Activated naive CD4-positive, alpha-beta T cell treated with anti-CD3 and anti-CD28 coated beads, Interleukin-2, amount 50 U/mL, for 16 hours (primary cell): ENCODE measurements at regions not wholly inside any gene's neighbourhood (a gene's known extent, or its start where the extent isn't known, plus 50 kb on each side); places are given as distances from the start of the nearest gene placed in this dataset.

Experiments used
- DNase-seq: peaks from one replicate; pipeline ENCODE4 v3.0.0-alpha.2; 2020

DNA sequence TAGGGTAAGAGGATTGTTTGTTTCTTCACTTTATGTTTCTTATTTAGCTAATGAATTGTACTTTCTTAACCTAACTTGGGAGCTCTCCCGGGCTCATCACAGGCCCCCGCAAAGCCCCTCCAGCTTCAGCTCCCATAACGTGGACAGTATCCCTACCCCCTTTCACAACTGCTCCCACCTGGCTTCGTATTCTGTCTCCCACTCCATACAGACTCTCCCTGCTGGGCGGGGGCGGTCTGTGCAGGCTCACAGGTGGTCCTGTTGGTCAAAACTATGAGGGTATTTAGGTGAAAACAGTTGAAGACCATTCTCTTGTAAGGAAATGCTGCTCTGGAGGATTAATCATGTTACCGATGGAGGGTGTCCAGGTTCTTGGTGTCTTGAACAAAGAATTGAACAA lies 805.3 kb downstream of the SEMA5A start:
- no peak for DNase-seq

DNA sequence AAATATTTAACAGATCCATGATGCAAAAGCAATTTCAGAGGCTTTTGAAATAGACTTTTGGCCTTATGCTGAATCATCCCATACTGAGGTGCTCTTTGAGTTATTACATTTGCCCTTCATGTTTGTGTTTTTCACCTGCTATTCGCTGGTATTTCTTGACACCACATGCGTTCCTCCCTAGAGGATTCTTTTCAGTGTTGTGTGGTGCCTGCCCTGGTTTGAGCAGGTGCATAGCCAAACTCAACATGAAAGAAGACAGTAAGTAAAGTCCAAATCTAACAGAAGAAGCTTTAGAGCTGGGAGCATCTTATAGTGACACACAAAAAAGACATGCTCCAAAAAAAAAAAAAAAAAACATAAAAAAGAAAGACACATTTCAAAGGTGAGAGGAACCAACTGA lies 796.3 kb downstream of the SEMA5A start:
- DNase-seq = no peak

DNA sequence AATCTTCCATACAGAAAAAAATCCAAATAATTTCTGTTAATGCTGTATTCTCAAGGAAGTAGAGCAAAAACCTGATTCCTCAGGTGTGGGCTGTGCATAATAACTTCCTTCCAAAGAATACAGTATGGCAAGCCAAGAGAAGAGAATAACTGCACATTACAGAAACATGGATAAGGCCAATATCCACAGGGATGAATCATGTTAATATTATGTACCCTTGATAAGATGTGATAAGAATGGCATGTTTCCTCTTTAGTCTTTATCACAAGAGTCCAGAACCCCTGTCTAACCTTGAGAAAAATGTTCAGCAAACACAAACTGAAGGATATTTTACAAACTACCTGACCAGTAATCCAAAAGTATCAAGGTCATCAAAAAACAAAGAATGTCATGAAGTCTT lies 795.8 kb downstream of the SEMA5A start:
- no peak for DNase-seq

DNA sequence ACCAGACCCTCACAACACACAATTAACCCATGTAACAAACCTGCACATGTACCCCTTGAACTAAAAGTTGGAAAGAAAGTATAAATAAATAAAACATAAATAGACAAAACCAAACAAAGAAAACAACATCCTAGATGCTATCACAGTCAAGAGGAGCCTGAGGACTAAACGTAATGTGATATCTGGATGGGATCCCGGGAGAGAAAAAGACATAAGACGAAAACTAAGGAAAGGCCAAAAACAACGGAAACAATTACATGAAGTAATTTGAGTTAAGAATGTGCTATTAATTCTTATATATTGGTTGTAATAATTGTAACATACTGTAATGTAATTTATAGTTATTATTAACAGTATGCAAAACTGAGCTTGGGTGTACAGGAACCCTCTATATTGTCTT lies 793.9 kb downstream of the SEMA5A start:
- DNase-seq = no peak

DNA sequence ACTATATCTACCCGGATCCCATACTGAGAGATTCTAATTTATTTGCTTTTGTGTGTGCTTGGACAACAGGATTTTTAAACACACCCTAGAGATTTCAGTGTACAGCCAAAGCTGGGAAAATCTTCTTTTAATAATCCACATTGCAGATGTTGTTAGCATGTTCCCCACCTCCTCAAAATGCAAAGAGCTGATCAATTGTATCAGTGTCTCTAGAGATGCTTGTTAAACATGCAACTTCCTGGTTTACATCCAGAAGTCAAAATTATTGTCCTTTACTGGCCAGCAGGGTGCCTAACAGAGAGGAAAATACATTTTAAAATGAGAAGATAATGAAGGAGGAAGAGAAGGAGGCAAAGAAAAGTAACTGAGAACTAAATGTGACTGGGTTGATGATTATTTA lies 793.3 kb downstream of the SEMA5A start:
- DNase-seq = no peak

DNA sequence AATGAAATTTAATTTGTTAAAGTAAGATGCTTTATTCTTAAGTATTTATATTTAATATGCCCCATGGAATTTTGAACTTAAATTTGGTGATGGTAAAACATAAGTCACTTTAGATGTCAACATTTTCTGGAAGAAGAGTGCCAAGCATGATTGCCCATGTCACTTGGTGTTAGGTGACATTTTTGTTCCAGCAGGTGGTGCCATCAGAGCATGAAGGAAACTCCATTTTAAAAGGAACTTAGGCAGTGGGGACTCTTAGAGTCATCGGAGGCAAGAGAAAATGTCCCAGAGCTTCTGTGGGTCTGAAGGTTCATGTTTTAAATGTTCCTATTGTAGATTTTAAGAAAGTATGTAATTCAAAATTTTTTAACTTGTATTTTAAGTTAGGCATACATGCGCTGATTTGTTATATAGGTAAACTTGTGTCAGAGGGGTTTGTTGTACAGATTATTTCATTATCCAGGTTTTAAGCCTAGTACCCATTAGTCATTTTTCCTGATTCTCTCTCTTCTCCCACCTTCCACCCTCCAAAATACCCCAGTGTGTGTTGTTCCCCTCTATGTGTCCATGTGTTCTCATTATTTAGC lies 789.3 kb downstream of the SEMA5A start:
- no peak for DNase-seq

DNA sequence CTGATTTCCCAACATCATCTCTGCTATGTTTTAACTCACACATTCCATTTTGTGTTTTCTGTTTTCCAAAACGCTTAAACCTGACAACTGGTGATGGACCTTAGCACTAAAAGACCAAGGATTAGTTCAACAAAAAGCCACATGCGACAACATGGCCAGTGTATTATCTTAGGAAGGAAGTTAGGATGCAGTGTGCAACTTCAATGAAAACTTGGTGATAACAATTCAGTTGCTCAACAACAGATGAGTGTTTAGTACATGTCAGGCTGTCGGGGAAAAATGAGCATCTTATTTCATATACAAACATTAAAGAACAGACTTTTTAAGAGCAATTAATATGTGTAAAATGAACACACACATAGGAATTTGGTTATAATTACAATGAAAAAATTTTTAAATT lies 780.0 kb downstream of the SEMA5A start:
- DNase-seq = no peak

DNA sequence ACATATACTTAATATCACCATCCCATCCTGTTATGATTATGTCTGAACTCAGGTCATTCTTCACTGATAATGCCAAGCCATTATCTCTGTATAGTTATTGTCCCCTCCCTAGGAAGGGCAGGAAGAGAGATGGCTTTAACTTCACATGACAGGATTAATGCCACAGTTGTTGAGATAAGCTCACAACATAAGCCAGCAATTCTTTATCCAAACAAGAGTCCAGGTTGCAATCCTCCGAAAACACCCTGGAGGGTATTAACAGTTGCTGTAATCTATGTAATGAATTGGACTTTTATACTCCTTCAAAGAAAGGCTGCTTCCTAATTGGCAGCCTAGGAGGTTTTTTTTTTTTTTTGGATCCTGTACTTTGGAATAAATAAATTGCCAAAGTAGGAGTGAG lies 779.4 kb downstream of the SEMA5A start:
- no peak for DNase-seq

DNA sequence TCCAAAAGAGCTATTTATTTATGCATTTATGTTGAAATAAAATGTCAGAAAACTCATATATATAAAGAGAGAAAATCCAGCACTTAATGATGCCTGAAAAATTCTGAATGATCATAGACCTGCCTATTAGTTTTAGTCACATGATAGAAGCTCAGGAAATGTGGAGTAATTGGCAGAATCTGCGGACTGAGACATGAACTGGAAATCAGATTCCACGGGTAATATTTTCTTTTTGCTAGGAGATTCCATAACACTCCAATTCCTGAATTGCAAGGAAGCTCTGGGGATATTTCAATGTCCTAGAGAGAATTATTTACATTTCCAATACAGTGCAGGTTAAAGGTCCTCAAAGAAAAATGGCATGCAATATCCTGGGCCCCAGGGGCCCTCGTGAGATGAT lies 778.8 kb downstream of the SEMA5A start:
- no peak for DNase-seq

DNA sequence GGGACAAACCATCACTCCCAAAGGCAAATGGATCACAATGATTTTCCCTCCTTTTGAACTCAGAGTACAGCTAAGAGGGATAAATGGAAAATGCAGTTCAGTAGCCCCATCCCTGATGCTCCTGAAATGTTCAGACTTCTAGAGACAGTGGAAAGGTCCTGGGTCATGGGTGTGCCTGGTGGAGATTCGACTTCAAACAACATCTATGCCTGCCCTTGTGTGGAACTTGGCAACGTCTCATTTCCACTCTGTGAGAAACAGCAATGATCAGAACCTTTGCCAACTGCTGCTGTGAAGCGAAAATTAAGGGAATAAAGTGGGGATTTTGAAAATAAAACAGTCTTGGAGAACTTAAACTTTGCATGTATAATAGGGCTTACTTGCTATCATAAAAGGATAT lies 778.1 kb downstream of the SEMA5A start:
- DNase-seq = no peak

DNA sequence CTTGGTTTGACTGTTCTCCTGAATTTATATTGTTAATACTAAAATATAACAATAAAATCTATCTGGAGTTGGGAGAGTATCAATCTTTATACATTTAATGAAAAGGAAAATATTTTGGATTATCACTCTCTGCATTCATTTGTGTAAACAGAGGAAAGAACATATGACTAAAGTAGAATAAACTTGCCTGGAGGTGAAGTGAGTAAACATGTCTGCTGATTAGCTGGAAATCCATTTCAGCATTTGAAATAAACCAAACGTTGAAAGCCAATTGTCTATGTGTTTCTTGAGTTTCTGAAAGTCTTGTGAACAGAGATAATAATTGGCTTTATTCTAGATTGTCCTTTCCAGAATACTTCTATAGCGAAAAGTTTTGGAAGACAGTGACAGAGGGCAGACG lies 776.2 kb downstream of the SEMA5A start:
- DNase-seq = no peak

DNA sequence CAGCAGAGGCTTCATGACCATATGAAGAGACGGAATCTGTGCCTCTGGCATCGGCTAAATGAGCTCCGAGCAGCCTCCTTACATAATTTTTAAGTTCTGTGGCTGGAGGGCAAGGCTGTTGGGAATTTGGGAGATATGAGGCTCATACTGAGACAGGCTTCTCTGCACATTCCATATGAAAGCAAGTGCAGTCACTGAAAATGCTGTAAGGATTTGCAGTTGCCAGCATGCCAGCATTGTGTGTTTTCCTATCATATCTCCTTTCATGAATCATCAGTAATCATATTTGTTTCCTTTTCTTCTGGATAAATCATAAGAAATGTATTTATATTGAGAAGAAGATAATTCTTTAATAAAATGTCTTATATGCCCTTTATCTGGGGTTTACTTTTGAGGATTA lies 775.4 kb downstream of the SEMA5A start:
- DNase-seq = no peak

DNA sequence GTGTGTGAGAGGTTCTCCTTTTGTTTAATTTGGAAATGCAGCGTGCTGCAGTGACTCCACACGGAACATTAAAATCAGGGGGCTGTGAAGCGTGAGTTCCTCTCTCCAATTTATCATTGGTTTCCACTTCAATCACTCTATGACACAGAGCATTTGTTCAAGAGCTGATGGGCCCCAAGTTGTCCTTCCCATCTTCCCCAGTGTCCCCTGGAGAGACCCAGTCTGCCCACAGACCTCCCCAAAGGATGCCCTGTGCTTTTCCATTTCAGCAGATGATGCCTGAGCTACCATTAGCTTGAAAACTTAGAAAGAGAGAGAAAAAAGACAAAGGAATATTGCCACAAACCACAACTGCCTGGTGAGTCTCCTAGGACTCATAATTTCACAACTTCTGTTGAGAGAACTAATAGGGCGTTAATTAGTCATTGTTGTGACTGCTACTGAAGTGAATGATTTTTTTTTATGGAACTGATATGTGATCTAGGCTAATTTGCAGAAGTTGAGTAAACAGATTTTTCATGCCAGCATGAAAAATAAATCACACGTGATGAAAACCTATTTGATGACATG lies 772.7 kb downstream of the SEMA5A start:
- no peak for DNase-seq

DNA sequence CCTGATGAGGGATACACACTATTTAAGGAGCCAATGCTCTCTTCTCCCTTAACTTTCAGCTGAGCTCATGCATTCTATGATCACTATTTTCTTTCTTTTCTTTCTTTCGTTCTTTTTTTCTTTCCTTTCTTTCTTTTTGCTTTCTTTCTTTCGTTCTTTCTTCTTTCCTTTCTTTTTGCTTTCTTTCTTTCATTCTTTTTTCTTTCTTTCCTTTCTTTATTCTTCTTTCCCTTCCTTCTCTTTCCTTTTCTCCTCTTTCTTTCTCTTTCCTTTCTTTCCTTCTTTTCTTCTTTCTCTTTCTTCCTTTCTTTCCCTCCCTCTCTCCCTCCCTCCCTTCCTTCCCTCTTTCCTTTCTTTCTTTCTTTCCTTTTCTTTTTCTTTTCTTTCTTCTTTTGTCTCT lies 761.2 kb downstream of the SEMA5A start:
- no peak for DNase-seq

DNA sequence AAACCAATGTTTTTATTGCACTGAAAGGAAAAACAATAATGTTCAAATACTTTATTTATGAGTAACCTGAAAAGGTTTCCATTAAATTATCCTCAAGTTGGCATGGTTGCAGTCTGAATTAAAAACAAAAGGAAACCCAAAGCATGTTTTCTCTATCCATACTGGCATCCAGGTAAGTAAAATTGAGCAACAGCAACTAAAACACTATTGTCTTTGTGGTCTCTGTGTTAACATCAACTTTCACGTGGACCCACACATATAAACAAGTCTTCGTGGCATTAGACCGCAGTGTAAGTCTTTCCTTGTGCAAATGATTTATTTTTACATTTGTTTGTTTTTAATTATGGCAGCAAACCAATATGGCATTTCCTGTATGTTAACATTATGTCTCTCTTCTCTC lies 757.6 kb downstream of the SEMA5A start:
- no peak for DNase-seq

DNA sequence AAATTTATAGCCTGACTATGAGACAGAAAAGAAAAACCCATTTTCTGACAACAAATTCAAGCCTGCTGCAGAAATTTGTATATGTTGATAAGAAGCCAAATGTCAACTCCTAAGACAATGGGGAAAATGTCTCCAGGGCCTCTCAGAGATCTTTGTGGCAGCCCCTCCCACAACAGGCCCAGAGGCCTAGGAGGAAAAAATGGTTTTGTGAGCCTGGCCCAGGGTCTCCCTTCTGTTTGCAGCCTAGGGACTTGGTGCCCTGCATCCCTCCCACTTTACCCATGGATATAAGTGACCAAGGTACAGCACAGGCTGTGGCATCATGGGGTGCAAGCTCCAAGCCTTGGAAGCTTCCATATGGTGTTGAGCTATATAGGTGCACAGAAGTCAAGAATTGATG lies 740.2 kb downstream of the SEMA5A start:
- DNase-seq = no peak

DNA sequence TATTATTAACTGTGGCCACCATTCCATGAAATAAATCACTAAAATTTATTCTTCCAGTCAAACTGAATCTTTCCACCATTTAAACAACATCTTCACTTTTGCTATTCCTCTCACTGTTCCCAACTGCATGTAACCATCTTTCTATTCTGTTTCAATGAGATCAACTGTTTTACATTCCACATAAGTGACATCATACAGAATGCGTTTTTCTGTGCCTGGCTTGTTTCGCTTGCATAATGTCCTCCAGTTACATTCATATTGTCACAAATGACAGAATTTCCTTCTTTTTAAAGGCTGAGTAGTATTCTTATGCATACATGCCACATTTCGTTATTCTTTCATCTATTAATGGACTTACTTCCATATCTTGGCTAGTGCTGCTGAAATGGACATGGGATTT lies 738.2 kb downstream of the SEMA5A start:
- DNase-seq = no peak

DNA sequence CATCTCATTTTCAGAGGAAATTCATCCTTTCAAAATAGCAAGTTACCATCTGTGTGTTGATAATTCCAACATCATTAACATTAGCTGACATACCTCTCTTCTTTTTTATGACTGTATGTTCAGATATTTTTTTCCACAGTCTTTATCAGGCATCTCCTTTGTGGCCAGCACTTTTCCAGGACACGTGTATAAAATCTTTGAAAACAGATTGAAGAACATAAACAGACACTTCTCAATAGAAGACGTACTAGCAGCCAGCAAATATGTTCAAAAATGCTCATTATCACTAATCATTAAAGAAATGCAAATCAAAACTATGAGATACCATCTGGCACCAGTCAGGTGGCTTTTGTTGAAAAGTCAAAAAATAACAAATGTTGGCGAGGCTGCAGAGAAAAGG lies 734.3 kb downstream of the SEMA5A start:
- DNase-seq = no peak

DNA sequence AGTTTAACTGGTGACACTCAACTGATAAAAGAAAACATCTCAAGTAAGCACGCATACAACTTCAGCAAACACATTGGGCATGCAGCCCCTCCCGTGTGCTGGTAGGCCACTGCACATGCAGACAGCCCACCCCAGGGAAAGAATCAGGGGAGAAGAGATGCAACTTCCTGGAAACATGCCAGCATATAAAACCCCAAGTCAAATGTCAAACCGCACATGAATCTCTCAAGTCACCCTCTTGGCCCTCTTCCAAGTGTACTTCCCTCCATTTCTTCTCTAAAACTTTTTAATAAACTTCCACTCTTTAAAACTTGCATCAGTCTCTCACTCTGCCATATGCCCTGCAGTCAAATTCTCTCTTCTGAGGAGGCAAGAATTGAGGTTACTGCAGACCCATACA lies 732.7 kb downstream of the SEMA5A start:
- no peak for DNase-seq

DNA sequence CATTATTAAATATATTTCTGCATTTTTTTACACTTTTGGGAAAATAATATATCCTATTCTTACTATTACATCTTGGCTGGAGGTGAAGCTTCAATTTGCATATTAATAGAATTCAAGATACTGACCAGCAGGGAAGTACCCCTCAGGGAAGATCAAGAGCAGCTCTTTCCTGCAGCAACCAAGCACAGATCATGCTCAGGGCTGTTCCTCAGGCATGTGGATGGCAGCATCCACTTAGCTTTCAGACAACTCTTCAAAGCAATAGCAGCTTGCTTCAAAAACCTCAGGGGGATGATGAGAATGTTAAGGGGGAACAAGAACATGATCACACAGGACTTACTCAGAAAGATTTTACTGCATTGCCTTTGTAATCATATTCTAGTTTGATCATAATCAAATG lies 731.8 kb downstream of the SEMA5A start:
- no peak for DNase-seq

DNA sequence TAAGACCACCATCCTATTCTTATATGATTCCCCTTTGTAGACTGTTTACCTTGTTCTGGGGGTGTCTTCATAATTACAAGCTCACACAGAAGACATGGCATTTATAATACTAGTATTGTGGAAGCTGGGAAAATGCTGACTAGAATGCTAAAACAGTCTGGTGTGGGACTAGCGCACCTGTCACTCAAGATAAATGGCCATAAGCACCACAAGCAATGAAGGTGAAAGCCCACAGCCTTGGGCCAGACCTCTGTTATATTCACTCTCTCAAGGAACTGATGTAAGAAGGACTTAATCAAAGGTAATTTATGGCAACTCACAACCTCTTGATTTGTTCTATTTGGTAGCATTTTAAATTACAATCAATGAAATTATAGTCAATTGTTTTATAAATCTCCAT lies 721.5 kb downstream of the SEMA5A start:
- DNase-seq = no peak

DNA sequence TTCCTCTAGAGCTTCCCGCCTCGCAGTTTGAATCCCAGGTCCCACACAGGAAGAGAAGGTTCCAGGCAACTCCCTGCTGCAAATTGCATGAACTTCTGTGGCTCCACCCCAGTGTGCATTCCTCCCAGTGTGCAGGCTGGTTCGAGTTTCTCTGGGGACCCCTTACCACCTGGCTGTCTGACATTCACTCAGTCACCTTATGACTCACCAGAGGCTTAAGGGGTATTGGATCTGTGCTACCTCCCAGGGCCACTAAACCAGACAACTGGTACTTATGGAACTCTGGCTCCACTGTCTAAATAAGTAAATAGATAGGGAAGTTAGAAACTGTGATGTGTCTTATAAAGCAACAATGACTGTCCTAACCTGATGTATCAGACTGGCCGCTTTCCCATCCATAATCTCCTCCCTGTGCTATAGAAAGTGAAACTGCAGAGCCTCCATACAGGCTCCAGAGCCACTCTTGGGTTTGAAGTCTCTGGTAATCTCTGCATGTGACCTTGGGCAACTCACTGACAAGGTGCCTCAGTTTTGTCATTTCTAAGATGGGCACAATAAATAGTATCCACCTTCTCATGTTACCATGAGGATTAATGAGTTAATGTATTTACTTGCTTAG lies 720.6 kb downstream of the SEMA5A start:
- DNase-seq = no peak

DNA sequence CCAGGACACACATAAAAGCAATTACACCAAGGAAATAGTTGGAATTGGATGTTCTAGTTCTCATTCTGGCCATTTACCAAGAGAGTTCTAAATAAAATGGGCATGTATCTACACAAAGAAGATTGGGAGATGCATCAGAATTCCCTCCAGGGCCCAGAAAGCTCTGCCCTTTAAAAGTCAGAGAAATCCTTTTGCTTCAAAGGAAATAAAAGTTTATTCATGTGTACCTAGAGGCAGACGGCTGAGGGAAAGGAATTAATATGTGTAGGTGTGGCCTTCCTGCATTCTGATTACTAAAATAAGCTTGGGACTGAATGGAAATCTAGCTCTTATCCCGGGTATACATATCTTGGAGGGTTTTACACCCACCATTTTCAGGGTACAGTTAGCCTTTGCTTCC lies 719.4 kb downstream of the SEMA5A start:
- DNase-seq = no peak

DNA sequence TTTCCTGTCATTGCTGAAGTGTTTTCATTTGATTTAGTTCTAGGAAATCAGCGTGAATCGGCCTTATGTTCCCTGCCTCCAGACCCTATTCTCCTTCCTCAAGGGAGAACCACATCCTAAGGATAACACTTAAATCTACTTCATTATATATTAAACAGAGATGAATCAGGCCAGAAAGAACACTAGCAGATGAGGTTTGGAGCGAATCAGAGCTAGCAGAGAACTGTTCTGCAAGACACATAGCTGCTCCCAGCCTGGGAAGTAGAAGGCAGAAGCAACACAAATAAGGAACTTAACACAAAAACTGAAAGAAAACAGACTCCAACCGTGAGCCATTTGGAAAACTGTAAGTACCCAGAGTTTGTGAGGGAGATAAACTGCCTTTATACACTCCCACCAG lies 718.2 kb downstream of the SEMA5A start:
- no peak for DNase-seq
